H1 (cell line): ENCODE measurements at regions not wholly inside any gene's neighbourhood (a gene's known extent, or its start where the extent isn't known, plus 50 kb on each side); places are given as distances from the start of the nearest gene placed in this dataset.

ENCODE experiments used
- CTCF ChIA-PET: fragments of 300-600 bp; sonication (Branson Sonifier 250); formaldehyde crosslinking; loops from one replicate; lab custom pipeline; 2021; ENCODE audit not compliant: partially characterized antibody; lab: Charles Lee
- POLR2A ChIA-PET: fragments of 300-600 bp; sonication (Branson Sonifier 250); formaldehyde crosslinking; loops from one replicate; lab custom pipeline; 2021; ENCODE audit warnings: inconsistent platforms; ENCODE audit not compliant: partially characterized antibody; lab: Charles Lee
- DNase-seq, 2 experiments: peaks; one replicate each; pipeline versions ENCODE4 v3.0.0 to v3.0.0-alpha.2; 2010 to 2022; ENCODE audit warnings: low spot score in 2 of 2, low read depth in 1 of 2, mixed read lengths in 1 of 2
- FAIRE-seq: peaks from 2 replicates; lab custom pipeline; 2011; peaks lifted over from hg19 to GRCh38; lab: Jason Lieb, UNC
- H2AFZ ChIP-seq: 2 replicates; pipeline ENCODE4 v1.8.1; 2012; ENCODE audit warnings: low read length, inconsistent platforms
- H2AK5ac ChIP-seq: 2 replicates; pipeline ENCODE4 v1.6.1; 2013; ENCODE audit warnings: low read depth, low read length
- H2BK120ac ChIP-seq: replicated peaks from 2 replicates; pipeline ENCODE3; 2013; ENCODE audit warnings: low read depth, low read length, inconsistent platforms
- H2BK12ac ChIP-seq: 2 replicates; pipeline ENCODE4 v1.6.1; 2013; ENCODE audit warnings: low read depth, low read length
- H2BK15ac ChIP-seq: 2 replicates; pipeline ENCODE4 v1.6.1; 2013; ENCODE audit warnings: low read length
- H2BK20ac ChIP-seq: 2 replicates; pipeline ENCODE4 v1.6.1; 2013; ENCODE audit warnings: low read length
- H2BK5ac ChIP-seq: 2 replicates; pipeline ENCODE4 v1.6.1; 2013; ENCODE audit warnings: low read depth, low read length
- H3K14ac ChIP-seq: 2 replicates; pipeline ENCODE4 v1.6.1; 2013; ENCODE audit warnings: inconsistent platforms; ENCODE audit not compliant: insufficient read length
- H3K18ac ChIP-seq: 2 replicates; pipeline ENCODE4 v1.6.1; 2013; ENCODE audit warnings: low read length; ENCODE audit errors: extremely low read depth
- H3K23ac ChIP-seq: 2 replicates; pipeline ENCODE4 v1.6.1; 2013; ENCODE audit warnings: inconsistent platforms; ENCODE audit not compliant: insufficient read length
- H3K23me2 ChIP-seq: 2 replicates; pipeline ENCODE4 v1.6.1; 2013; ENCODE audit warnings: low read depth, low read length
- H3K27ac ChIP-seq: 2 replicates; pipeline ENCODE4 v1.6.1; 2011; ENCODE audit warnings: low read depth, low read length, inconsistent platforms
- H3K27me3 ChIP-seq, 4 experiments: replicated peaks in 1 of 4; 1 replicate in 1 of 4; 2 replicates in 3 of 4; pipeline versions ENCODE4 v1.6.1 to v1.8.1; 2011 to 2013; ENCODE audit warnings: low read length in 3 of 4, mild to moderate bottlenecking in 3 of 4, inconsistent platforms in 2 of 4, mixed read lengths in 2 of 4, moderate library complexity in 1 of 4; ENCODE audit not compliant: control insufficient read depth in 3 of 4, insufficient read depth in 3 of 4; ENCODE audit errors: extremely low read depth in 1 of 4
- H3K36me3 ChIP-seq, 4 experiments: 2 replicates each; pipeline versions ENCODE4 v1.6.1 to v1.8.1; 2011 to 2013; ENCODE audit warnings: mild to moderate bottlenecking in 4 of 4, low read length in 3 of 4, moderate library complexity in 2 of 4, control low read depth in 1 of 4, inconsistent platforms in 1 of 4; ENCODE audit not compliant: insufficient read depth in 4 of 4, control insufficient read depth in 2 of 4
- H3K4ac ChIP-seq: replicated peaks from 2 replicates; pipeline ENCODE3; 2013; ENCODE audit warnings: low read length, low read depth, mixed read lengths, inconsistent platforms; ENCODE audit not compliant: insufficient read length
- H3K4me1 ChIP-seq, 4 experiments: replicated peaks in 1 of 4; 1 replicate in 1 of 4; 2 replicates in 3 of 4; pipeline versions ENCODE4 v1.6.1 to v1.8.1; 2011 to 2013; ENCODE audit warnings: low read length in 3 of 4, inconsistent platforms in 2 of 4, mixed read lengths in 1 of 4; ENCODE audit not compliant: insufficient read depth in 4 of 4, control insufficient read depth in 3 of 4
- H3K4me2 ChIP-seq, 2 experiments: 2 replicates each; pipeline versions ENCODE4 v1.6.1 to v1.8.1; 2011 to 2013; ENCODE audit warnings: low read depth in 2 of 2, low read length in 2 of 2, control low read depth in 1 of 2, inconsistent platforms in 1 of 2, mild to moderate bottlenecking in 1 of 2; ENCODE audit not compliant: insufficient read depth in 1 of 2
- H3K4me3 ChIP-seq, 4 experiments: fragments of 200-600, 300-600 bp in 1 of 4; sonication (generic), shearing (Covaris generic), sonication (Bioruptor Twin) in 1 of 4; 2 replicates each; pipeline versions ENCODE4 v1.5.1 to v1.8.1; 2011 to 2016; ENCODE audit warnings: low read length in 4 of 4, low read depth in 3 of 4, control low read depth in 2 of 4, inconsistent platforms in 2 of 4, mild to moderate bottlenecking in 2 of 4, mixed read lengths in 1 of 4, moderate library complexity in 1 of 4; ENCODE audit not compliant: insufficient read depth in 2 of 4; ENCODE audit errors: extremely low read depth in 1 of 4
- H3K56ac ChIP-seq: replicated peaks from 2 replicates; pipeline ENCODE3; 2013; ENCODE audit warnings: low read depth, mild to moderate bottlenecking, mixed read lengths, low read length, inconsistent platforms; ENCODE audit not compliant: insufficient read length
- H3K79me1 ChIP-seq: 2 replicates; pipeline ENCODE4 v1.6.1; 2013; ENCODE audit warnings: low read depth, low read length, control low read depth
- H3K79me2 ChIP-seq, 2 experiments: 2 replicates each; pipeline versions ENCODE4 v1.6.1 to v1.8.1; 2012 to 2013; ENCODE audit warnings: low read length in 2 of 2, mild to moderate bottlenecking in 2 of 2, inconsistent platforms in 1 of 2; ENCODE audit not compliant: insufficient read depth in 2 of 2, control insufficient read depth in 1 of 2
- H3K9ac ChIP-seq, 4 experiments: replicated peaks in 1 of 4; 1 replicate in 1 of 4; 2 replicates in 3 of 4; pipeline versions ENCODE4 v1.6.1 to v1.8.1; 2011 to 2013; ENCODE audit warnings: low read depth in 3 of 4, low read length in 3 of 4, control low read depth in 2 of 4, mild to moderate bottlenecking in 2 of 4, moderate library complexity in 2 of 4, inconsistent platforms in 1 of 4; ENCODE audit errors: extremely low read depth in 1 of 4
- H3K9me3 ChIP-seq, 2 experiments: 2 replicates each; pipeline versions ENCODE4 v1.6.1 to v1.8.1; 2012 to 2013; ENCODE audit warnings: mild to moderate bottlenecking in 2 of 2, moderate library complexity in 2 of 2, control low read depth in 1 of 2, inconsistent platforms in 1 of 2, low read depth in 1 of 2, low read length in 1 of 2, mixed read lengths in 1 of 2; ENCODE audit not compliant: insufficient read depth in 2 of 2
- H4K20me1 ChIP-seq, 2 experiments: replicated peaks in 1 of 2; 2 replicates each; pipeline versions ENCODE3 to v1.8.1; 2011 to 2013; ENCODE audit warnings: inconsistent platforms in 2 of 2, low read length in 2 of 2, mild to moderate bottlenecking in 1 of 2; ENCODE audit not compliant: insufficient read depth in 2 of 2, control insufficient read depth in 1 of 2
- H4K5ac ChIP-seq: 2 replicates; pipeline ENCODE4 v1.6.1; 2013; ENCODE audit warnings: low read length, low read depth, mixed read lengths, inconsistent platforms; ENCODE audit not compliant: insufficient read length
- H4K8ac ChIP-seq: 2 replicates; pipeline ENCODE4 v1.8.0; 2013; ENCODE audit warnings: mild to moderate bottlenecking, moderate library complexity, low read length, inconsistent platforms; ENCODE audit not compliant: insufficient read depth; ENCODE audit errors: extremely low read depth
- H4K91ac ChIP-seq: replicated peaks from 2 replicates; pipeline ENCODE3; 2013; ENCODE audit warnings: low read length, mixed read lengths, inconsistent platforms; ENCODE audit not compliant: insufficient read length
- ATF3 ChIP-seq: IDR thresholded peaks from 2 replicates; pipeline ENCODE4 v1.6.1; 2011; ENCODE audit warnings: low read depth, mild to moderate bottlenecking, low read length; ENCODE audit not compliant: insufficient read depth
- CEBPB ChIP-seq: IDR thresholded peaks from 2 replicates; pipeline ENCODE4 v1.6.1; 2012; ENCODE audit warnings: low read depth, low read length
- CREB1 ChIP-seq: IDR thresholded peaks from 2 replicates; pipeline ENCODE4 v1.6.1; 2012; ENCODE audit warnings: inconsistent platforms
- CTBP2 ChIP-seq: IDR thresholded peaks from 2 replicates; pipeline ENCODE4 v1.7.0; 2011; ENCODE audit warnings: borderline replicate concordance, mild to moderate bottlenecking, moderate library complexity, mixed read lengths, low read length; ENCODE audit not compliant: insufficient read depth, insufficient read length
- MAX ChIP-seq: IDR thresholded peaks from 2 replicates; pipeline ENCODE4 v1.6.1; 2012; ENCODE audit warnings: inconsistent platforms
- POLR2A ChIP-seq, 2 experiments: IDR thresholded peaks; 1 replicate in 1 of 2; 2 replicates in 1 of 2; pipeline ENCODE4 v1.6.1; 2011; ENCODE audit warnings: low read depth in 2 of 2, low read length in 2 of 2, mild to moderate bottlenecking in 2 of 2; ENCODE audit errors: control extremely low read depth in 1 of 2
- WGBS, 2 experiments: shearing (Covaris generic) in 1 of 2; methylation state at CpG; one replicate each; pipeline versions ENCODE4 v1.1.6 to v1.1.7; 2013 to 2015; ENCODE audit warnings: low lambda C conversion rate in 2 of 2, mixed read lengths in 2 of 2, inconsistent platforms in 1 of 2, low coverage in 1 of 2, missing lambda C conversion rate in 1 of 2; ENCODE audit not compliant: insufficient replicate concordance in 2 of 2, insufficient coverage in 1 of 2, insufficient read length in 1 of 2; ENCODE audit errors: extremely low coverage in 1 of 2, missing lambda C conversion rate in 1 of 2; 5-methylcytosine and 5-hydroxymethylcytosine counted together

- CTCF ChIA-PET = interaction anchor here (1.4 kb wide), 1 partner anchor 13 kb away, joined by 3 read pairs; no protein-coding TSS in a partner anchor
- peaks cover 0 to 6% (median 0%) of the 10 kb centered on the region in 4 experiments; a peak in 1 of 7 replicates for H3K4me1 ChIP-seq
- no peak overlapping the region for H4K5ac ChIP-seq
- H3K23ac ChIP-seq = no peak overlapping the region
- DNase-seq (peak in 1 of 2 experiments; percentile 37), FAIRE-seq (no peak)
- H3K36me3 ChIP-seq = no peaks in the 10 kb centered on the region
- POLR2A ChIA-PET = no interaction called here
- H3K79me1 ChIP-seq = no peaks in the 10 kb centered on the region
- H3K27me3 ChIP-seq = no peaks in the 10 kb centered on the region
- H2BK12ac ChIP-seq = no peak overlapping the region
- no peaks in the 10 kb centered on the region for H3K23me2 ChIP-seq
- H4K20me1 ChIP-seq = no peaks in the 10 kb centered on the region
- no peak overlapping the region for H2BK20ac ChIP-seq
- H2BK5ac ChIP-seq = no peak overlapping the region
- H4K8ac ChIP-seq = no peak overlapping the region
- H3K56ac ChIP-seq = no peak overlapping the region
- no peak overlapping the region for H2BK15ac ChIP-seq
- no peak overlapping the region for H3K4me2 ChIP-seq
- H2BK120ac ChIP-seq = no peak overlapping the region
- H2AFZ ChIP-seq = 0 out of 2 replicates have a peak overlapping the region, but pooled peaks have one; percentile 33
- H3K79me2 ChIP-seq = no peaks in the 10 kb centered on the region
- 84% methylated on average over 3 of the region's 3 CpGs; no CpG with 5 or more reads in 1 of the 2 experiments for WGBS, 2 experiments
- no peak overlapping the region for H4K91ac ChIP-seq
- no peak overlapping the region; a peak in 2 of 7 replicates for H3K9ac ChIP-seq
- H3K4ac ChIP-seq = no peak overlapping the region
- no peak overlapping the region for H3K27ac ChIP-seq
- H3K4me3 ChIP-seq = no peak overlapping the region
- H2AK5ac ChIP-seq = no peak overlapping the region
- no peaks in the 10 kb centered on the region for H3K9me3 ChIP-seq
- H3K18ac ChIP-seq = no peak overlapping the region
- no peak overlapping the region for H3K14ac ChIP-seq
- TF ChIP-seq CTBP2 = no peak
- no peak for TF ChIP-seq CREB1
- no peak for TF ChIP-seq POLR2A (IDR thresholded peaks at IDR 0.05; ENCODE audit: control extremely low read depth in 1 of 2, low read depth in 2 of 2, low read length in 2 of 2)
- TF ChIP-seq MAX = no peak
- TF ChIP-seq CEBPB = no peak
- TF ChIP-seq ATF3 = no peak
Measured at GRCh38 chr6:1242446-1242845, 69.5 kb upstream of the FOXQ1 start.
